NCI-H1694 treated with DMSO at 0.1 percent for 48 hours (cell line): ENCODE measurements at regions not wholly inside any gene's neighbourhood (a gene's known extent, or its start where the extent isn't known, plus 50 kb on each side); places are given as distances from the start of the nearest gene placed in this dataset.
"Not testable (repeated sequence)": the region's sequence is repeated elsewhere in the genome, so short reads cannot be mapped to it uniquely, and the experiment has no call there.

ENCODE experiments used
- DNase-seq: peaks from one replicate; lab custom pipeline; 2025; lab: John Stamatoyannopoulos, UW

DNA sequence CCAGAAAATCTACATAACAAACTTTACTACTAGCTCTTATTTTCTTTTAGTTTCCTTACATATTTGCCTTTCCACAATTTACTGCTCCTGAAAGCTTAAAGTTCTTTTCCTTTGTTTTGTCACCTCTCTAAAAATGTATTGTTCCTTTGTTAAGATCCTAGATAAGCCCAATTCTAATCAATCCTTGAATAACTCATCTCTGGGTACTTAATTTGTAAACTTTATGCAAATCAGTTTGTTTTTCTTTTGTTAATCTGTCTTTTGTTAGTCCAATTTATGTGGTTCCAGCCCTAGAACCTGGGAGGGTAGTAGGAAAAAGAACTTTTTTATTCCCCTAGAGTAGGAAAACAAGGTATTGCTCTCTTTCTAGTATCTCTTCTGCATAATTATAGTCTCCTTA, 444.7 kb downstream of the PCDH10 start:
- no peak for DNase-seq

DNA sequence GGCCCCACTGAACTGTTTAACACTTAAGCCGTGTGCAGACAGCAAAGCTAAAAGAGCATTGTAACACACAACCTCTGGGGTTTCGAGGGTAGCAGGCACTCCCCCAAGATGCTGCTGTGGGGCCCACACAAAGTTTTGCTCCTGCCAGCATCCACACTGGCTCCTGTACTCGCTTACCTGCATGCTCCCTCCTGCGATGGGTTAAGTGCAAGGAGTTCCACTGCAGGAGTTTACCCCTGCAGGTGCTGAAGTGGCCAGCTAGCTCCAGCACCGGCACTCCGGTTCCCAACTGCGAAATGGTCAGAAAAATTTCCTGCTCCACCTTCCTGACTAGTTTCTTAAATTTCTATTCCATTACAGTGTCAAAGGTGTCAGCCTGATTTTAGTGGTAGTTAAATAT, 443.5 kb downstream of the PCDH10 start:
- no peak for DNase-seq

DNA sequence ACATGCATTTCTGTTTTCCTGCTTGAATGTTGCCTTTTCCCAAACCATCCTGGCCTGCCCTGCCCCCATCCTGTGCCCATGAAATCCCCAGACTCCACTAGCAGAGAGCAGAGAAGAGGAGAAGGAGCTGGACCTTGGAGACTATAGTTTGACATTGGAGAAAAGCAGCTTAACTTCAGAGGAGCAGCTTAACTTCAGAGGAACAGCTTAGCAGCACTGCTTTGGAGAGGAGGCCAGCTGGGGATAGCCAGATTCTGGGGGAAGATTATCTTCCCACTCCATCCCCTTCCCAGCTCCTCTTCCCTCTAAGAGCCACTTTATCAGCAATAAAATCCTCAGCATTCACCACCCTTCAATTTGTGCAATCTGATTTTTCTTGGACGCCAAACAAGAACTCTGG, 443.0 kb downstream of the PCDH10 start:
- no peak for DNase-seq

DNA sequence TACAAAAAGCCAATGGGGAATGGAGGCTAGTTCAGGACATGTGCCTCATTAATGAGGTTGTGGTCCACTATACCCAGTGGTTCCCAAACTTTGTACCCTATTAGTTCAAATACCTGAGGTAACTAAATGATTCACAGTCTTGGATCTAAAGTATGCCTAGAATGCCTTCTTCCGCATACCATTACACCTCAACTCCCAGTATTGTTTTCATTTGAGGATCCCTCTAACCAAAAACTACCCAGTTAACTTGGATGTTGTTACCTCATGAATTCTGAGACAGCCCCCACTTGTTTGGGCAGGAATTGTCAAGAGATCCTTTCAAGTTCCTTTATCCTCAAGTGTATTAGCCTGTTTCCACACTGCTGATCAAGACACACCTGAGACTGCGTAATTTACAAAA, 439.2 kb downstream of the PCDH10 start:
- no peak for DNase-seq

DNA sequence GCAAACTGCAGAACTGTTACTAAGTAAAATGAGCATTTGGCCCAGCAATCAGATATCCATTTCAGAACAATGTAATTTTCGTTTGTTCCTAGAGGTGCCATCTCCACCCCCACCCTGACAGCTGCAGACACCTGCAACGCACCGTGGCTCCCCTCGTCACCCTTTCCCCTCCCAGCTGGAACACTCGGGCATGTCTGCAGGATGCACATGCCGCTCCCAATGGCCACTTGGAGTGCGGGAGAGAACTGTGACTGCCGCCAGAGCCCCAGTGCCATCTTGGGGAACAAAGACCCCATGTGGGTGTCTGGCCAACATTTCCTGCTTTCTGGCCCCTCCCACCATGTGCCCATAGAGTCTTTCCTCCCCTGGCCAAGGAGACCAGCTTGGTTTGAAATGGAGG, 436.2 kb downstream of the PCDH10 start:
- no peak for DNase-seq

DNA sequence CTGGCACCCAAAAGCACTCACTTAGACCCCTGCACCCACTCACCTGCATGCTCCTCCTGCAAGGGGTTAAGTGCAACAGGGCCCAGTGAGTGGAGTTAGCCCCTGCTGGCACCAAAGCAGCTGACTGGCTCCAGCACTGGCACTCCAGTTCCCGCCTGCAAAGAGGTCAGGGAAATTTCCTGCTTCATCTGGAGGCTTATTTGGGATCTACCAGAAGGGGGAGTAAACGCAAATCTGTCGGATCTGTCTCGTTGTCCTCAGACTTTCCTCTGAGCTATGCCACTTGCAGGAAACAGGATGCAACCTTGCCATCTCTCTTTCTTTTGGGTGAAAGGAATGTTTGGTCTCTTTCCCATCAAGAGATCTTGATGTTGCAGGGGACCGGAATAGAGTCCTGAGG, 435.6 kb downstream of the PCDH10 start:
- no peak for DNase-seq

DNA sequence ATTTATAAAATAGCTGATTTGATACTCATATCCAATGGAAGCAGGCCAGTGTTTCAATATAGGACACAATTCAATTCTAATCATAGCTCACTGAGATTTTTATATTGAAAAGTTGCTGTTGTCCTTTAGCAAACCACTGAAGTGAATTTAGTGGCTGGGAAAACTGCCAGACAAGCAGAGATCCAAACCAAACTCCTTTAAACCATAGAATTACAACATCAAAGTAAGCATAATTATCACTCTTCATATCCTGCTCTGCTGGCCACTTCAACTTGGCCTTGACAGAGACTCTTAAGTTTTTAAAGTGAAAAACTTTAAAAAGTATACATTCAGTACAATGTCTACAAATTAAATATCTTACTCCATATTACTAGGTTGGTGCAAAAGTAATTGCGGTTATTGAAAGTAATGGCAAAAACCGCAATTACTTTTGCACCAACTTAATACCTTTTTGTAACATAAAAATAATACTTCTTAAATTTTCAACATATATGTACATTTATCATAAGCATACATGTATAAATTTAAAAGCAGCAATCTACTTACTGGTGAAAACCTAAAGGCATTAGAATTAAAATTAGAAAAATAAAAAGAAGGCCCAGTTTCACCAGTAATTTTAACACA, 433.0 kb downstream of the PCDH10 start:
- no peak for DNase-seq

DNA sequence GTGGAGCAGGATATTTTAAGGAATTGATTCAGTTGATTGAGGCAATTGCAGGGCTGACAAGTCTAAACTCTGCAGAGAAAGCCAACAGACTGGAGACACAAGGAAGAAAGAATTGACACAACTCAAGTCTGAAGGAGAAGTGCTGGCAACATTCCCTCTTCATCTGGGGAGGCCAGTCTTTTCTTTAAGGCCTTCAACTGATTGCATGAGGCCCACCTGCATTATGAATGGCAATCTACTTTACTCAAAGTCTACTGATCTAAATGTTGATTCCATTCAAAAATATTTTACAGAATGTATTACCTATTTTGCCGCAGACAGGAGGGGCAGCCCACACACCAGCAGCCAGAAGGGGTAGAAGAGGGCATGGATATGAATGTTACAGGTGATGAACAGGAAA, 425.2 kb downstream of the PCDH10 start:
- DNase-seq = no peak

DNA sequence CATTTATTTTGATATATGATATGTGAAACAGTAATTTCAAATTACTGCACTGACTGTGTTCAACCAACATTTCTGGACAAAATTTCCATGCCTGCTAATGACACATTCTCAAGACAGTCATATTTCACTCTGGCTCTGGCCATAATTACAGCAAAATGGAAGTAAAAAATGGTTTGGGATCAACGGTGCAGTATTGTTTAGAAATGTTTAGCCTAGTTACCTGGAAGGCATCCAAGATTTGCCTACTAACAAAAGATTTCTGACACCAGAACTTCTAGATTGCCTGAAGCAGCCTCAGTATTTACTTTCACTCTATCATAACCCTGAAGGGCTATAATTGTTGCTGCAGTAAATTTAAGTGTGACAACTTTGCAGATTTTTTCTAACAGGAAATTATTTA, 416.3 kb downstream of the PCDH10 start:
- no peak for DNase-seq

DNA sequence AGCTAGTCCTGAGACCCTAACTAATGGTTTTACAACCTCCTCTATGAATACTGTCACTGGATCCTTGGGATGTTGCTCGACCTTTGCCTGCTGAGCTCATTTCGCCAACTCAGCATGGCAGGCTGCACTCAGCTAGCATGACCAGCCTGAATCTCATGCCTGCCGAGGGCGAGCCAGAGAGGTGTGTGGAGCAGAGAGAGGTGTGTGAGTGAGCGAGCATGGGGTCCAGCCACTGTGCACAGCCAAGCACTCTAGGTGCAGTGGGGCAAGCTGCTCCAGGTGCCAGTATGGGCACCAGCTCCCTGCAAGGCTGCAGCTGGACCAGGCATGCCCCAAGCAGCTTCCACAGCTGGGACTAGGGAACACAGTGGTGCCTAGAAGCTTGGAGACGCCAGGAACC, 410.9 kb downstream of the PCDH10 start:
- no peak for DNase-seq

DNA sequence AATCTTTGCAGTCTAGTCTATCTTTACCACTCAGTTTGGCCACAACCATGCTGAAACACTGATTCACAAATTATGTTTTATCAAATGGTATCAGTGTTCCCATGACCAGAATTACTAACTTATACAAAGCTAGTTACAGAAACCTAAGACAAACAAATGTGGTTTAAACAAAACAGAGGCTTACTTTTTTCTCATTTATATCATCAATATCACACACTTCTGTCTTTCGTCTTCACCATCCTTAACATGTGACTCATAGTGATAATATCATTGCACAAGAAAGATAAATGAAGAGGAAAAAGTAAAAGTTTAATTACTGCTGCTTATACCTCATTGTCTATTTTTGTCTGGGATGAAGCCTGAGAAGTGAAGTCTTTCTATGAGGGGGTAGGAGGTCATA, 406.6 kb downstream of the PCDH10 start:
- DNase-seq = no peak

DNA sequence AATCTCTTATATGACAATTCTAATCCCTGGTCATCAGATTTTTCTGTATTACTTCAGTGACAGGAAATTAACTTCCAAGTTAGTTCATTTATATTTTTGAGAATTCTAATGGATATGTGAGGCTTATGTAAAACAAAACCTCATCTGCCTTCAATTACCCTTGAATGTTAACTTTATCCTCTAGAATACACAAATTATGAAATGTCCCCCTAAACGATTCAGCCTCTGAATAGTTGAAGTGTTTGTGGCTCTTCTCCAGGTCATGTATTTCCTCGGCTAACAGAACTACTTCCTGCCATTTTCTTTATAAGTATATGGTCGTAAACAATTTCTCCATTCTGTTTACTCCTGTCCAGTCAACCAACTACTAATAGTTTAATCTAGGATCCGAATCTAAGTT, 401.3 kb downstream of the PCDH10 start:
- no peak for DNase-seq

DNA sequence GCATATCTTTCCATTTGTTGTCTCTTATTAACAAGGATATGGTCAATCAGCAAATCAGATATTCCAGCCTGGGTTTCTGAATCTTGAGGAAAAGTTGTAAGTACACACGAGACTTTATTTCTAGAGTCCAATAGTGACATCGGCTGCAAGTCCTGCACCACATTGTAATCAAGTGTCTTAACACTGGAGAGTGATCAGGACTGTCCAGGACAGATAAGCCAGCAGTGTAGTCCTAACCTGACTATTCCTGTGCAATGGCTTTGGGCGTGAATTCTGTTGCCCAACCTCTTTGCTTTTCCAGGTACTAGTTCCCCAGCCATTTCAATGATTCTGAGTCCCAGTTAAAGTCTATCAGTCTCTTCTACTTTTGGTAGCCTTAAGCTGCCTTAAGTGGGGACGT, 395.0 kb downstream of the PCDH10 start:
- DNase-seq = no peak

DNA sequence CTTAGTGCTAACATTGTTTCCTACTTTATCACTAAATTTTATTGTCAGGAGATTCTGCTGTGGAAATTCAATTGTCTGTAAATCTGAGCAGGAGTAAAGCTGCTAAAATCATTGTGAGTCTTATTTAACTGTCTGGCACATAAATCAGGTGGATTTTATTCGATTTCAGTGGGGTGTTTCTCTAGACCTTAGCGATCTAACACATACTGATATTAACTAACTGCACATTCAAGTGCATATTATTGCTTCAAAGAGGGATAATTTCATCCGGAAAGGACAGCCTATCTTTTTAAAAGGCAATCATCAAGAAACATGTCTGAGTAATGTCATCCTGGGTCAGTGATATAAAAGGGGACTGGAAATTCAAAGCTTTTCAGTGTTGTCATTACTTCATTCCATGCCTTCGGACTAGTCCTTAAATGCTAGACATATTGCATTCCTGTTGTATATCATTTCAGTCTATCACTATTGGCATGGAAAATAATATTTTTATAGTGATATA, 388.7 kb downstream of the PCDH10 start:
- DNase-seq = no peak

DNA sequence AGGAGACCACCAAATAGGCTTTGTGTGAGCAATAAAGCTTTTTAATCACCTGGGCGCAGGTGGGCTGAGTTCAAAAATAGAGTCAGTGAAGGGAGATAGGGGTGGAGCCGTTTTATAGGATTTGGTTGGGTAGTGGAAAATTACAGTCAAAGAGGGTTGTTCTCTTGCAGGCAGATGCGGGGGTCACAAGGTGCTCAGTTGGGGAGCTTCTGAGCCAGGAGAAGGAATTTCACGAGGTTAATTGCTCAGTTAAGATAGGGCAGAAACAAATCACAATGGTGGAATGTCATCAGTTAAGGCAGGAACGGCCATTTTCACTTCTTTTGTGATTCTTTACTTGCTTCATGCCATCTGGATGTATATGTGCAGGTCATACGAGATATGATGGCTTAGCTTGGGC, 385.1 kb downstream of the PCDH10 start:
- DNase-seq = not testable (repeated sequence)

DNA sequence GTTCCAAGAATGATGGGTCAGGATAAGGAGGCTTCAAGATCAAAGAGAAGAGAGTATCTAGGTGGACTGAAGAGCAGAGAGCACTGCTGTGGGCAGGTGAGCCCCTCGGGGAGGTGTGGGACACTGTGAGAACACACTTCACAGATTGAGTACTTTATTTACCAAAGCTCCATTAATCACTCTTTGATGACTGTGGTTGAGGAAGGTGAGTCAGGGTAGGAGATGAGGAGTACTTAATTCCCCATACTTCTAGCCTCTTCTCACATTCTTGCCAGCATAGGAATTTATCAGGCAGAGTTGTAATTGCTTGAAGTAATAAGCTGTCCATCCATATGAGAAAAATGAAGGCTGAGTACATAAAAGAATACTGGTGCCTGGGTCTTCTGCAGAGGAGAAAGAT, 375.3 kb downstream of the PCDH10 start:
- no peak for DNase-seq

DNA sequence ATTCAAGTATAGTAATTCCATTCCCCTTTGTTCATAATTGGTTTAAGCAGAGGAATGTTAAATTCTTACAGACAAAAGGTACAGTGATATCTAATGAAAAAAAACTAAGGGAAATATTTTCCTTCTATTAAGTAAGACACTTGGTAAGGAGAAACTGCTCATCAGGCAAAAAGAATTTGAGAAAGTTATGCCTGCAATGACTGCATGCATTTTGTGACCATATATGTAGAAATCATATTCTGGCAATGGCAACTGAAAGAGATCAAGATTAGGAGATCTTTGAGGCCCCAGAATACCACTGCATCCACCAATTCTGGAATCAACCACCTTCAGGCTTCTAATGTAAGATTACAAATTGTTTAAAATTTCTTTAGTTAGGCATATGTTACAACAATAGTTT, 364.8 kb downstream of the PCDH10 start:
- DNase-seq = no peak

DNA sequence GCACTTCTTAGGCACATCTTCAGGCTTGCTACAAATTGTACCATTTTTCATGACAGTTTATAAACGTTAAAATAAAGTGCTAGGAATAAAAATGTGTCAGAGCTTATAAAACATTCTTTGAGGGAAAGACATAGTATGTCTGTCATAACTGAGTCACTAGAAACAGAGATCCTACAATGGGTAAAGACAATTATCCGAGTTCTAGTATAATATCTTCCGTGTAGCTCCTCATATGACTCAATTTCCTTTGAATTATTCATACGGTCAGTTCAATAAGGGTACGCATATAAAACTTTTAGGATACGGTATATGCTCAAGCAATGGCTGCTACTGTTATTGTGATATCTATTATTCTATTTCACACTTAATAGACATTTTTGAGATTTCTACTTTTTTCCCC, 349.1 kb downstream of the PCDH10 start:
- no peak for DNase-seq

DNA sequence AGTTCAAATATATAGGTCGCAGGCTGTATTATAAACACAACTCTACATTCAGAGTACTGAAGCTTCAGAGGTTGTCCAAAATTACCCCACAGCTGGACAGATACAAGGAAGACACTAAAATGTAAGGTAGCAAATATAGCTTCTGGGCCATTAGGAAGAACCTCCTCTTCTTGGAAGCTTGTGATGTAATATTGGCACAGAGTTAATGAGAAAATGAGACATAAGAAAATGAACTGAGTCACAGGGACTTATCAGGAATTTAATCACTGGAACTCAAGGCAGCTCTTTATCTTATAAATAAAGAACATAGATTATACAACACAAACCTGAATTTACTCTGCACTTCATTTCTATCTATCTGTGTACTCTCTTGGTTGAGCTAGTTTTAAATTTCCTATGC, 344.7 kb downstream of the PCDH10 start:
- no peak for DNase-seq

DNA sequence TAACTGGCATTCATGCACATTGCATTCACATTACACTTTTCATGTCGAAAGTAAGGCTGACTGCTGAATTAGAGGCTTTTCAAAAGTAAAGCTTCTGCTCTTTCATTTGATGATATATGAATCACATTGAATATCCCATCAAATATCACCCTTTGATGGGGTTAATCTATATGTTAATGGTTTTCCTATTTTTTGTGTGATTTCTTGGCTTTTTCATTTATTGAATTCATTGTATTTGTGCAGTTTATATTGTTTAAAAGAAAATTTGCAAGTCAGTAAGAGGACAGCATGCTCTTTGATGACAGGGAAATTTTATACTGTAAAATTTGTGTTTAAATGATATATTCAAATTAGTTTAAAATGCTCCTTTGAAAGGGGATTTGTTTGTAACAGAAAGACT, 344.1 kb downstream of the PCDH10 start:
- no peak for DNase-seq

DNA sequence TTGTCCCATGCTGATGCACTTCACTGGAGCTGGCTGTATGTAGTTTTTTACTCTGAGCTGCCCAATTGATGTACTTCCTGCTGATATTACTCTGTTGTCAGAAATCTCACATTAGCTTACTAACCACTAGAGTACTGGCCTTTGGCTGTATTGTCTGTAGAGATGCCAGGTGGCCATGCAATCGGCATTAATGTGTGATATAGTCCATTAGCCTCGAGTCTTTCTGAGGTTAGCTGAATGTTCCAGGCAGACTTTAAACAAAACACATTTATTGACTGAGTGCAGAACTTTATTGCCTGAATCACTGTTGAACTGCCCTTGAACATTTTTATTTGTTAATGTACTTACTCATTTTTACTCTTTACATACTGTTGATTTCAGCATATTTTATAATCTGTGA, 335.2 kb downstream of the PCDH10 start:
- DNase-seq = no peak

DNA sequence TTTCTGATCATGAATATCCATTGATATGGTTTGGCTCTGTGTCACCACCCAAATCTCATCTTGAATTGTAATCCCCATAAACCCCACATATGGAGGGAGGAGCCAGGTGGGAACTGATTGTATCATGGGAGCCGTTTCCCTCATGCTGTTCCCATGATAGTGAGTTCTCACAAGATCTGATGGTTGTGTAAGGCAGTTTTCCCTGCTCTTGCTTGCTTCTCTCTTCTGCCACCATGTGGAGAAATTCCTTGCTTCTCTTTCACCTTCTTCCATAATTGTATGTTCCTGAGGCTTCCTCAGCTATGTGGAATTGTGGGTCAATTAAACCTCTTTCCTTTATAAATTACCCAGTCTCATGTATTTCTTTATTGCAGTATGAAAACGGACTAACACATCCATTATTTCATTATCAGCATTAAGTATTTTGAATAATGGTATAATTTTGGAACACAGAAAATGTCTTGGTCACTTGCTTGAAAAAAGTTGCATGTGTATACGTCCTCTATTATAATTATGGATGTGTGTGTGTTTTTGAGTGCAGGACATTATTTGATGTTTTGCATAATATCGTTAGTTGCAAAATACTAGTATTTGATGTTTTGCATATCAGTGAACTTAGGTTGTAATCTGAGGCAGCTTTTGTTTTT, 334.6 kb downstream of the PCDH10 start:
- DNase-seq = peak; percentile 1

DNA sequence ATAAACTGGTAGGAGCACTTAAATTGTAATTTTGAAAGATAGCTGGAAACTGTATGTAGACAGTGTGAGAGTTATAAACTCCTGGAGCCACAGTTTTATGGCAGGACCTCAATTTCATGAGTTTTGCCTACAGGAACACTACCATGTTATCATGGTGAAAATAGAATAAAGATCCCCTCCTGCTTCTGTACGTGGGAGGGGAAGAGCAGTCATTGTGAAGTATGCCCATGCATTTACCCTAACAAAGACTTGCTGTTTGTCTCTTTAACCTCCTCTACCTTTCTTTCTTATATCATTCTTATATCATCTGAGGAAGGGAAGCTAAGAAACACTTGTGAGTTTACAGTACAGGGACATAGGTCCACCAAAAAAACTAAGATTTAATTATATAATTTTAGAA, 327.0 kb downstream of the PCDH10 start:
- no peak for DNase-seq

DNA sequence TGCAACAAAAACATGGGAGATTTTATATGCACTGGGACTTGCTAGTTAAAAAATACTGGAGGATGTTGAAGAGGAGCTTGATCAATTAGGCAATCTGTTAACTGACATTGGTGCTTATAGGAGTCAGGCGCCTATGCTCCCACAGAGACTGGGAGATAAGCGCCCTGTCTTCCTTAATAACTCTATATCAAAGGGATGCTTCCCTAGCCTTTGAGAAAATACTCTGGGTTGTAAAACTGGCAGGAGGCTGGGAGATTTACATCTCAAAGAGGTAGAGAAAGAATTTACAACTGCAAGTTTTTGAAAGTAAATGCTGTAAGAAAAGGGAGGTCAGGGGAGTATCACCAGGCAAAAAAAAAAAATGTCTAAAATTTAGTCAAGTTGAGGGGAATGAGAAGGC, 325.4 kb downstream of the PCDH10 start:
- no peak for DNase-seq
